ENCODE measurements at regions not wholly inside any gene's neighbourhood (a gene's known extent, or its start where the extent isn't known, plus 50 kb on each side); places are given as distances from the start of the nearest gene placed in this dataset.

DNA sequence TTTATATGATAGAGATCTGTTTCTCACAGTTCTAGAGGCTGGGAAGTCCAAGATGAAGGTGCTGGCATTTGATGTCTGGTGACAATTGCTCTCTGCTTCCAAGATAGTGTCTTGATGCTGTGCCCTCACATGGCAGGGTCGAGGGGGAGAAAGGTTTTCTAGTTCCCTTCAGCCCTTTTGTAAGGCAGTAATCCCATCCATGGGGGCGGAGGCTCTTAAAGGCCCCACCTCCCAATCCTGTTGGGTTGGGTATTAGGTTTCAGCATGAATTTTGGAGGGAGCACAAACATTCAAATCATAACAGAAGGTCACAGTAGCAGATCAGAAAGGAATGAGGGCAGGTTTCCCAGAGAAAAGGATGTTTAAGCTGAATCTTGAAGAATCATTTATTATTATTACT is 601.7 kb upstream of the ZNF717 start:
- H3K4me3 Mint-ChIP-seq: no peak overlapping the region
- no peaks in the 10 kb centered on the region for H3K27me3 Mint-ChIP-seq (ENCODE audit: low read depth)
- H3K4me1 Mint-ChIP-seq: no peaks in the 10 kb centered on the region
- TF ChIP-seq, protein P1, sequence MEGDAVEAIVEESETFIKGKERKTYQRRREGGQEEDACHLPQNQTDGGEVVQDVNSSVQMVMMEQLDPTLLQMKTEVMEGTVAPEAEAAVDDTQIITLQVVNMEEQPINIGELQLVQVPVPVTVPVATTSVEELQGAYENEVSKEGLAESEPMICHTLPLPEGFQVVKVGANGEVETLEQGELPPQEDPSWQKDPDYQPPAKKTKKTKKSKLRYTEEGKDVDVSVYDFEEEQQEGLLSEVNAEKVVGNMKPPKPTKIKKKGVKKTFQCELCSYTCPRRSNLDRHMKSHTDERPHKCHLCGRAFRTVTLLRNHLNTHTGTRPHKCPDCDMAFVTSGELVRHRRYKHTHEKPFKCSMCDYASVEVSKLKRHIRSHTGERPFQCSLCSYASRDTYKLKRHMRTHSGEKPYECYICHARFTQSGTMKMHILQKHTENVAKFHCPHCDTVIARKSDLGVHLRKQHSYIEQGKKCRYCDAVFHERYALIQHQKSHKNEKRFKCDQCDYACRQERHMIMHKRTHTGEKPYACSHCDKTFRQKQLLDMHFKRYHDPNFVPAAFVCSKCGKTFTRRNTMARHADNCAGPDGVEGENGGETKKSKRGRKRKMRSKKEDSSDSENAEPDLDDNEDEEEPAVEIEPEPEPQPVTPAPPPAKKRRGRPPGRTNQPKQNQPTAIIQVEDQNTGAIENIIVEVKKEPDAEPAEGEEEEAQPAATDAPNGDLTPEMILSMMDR (IDR thresholded peaks at IDR 0.05; ENCODE audit: unreplicated experiment): no peak
- H3K27ac Mint-ChIP-seq: no peak overlapping the region
- DNase-seq (ENCODE audit: low spot score in 2 of 2, unreplicated experiment in 2 of 2): no peak
- H3K9me3 Mint-ChIP-seq: peaks cover 11% of the 10 kb centered on the region
- H3K36me3 Mint-ChIP-seq: no peaks in the 10 kb centered on the region

DNA sequence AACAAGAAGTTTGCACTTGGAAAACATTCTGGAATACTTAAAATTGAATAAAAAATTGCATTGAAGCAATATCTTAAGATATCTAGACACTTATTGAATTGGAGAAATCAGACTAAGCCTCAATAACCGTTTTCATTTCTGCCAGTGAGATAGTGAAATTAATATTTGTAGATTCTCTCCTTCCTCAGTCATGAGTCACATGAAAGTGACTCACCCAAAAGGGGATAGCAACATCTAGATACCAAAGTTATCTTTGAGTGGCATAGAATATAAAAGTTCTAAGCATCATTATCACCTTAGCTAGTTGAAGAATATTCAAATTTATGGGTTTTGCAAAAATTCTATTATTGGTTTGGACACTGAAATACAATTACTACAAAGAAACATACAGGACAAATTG is 614.8 kb upstream of the ZNF717 start:
- Mint-ChIP-seq H3K27me3 (ENCODE audit: low read depth) (no peaks in the 10 kb centered on the region), H3K27ac (no peak overlapping the region), H3K4me1 (peaks cover 10% of the 10 kb centered on the region), H3K9me3 (peaks cover 4% of the 10 kb centered on the region), H3K36me3 (no peaks in the 10 kb centered on the region), H3K4me3 (no peak overlapping the region)
- TF ChIP-seq, protein P1 (IDR thresholded peaks at IDR 0.05; ENCODE audit: unreplicated experiment): no peak
- DNase-seq (ENCODE audit: low spot score in 2 of 2, unreplicated experiment in 2 of 2): no peak

DNA sequence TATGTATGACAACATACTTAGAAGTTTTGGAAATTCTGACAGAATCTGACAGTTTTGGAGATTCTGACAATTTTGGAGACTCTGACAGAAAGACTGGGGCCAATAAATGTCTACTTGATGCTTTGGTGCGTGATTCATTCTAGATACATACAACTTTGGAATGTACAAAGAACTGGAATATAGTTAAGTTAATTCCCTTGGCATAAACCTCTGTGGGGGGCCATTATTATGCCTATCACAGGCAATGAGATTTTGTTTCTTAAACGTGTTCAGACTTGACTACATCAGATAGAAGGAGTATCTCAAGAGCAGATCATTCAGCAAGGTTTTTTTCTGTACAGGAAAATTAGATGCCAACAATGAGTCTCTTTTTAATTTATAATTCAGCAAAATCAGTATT is 617.6 kb upstream of the ZNF717 start:
- no peak overlapping the region for H3K4me3 Mint-ChIP-seq
- H3K27ac Mint-ChIP-seq: no peak overlapping the region
- no peaks in the 10 kb centered on the region for H3K36me3 Mint-ChIP-seq
- TF ChIP-seq, protein P1 (IDR thresholded peaks at IDR 0.05; ENCODE audit: unreplicated experiment): no peak
- H3K9me3 Mint-ChIP-seq: peaks cover 4% of the 10 kb centered on the region
- no peaks in the 10 kb centered on the region for H3K27me3 Mint-ChIP-seq (ENCODE audit: low read depth)
- peaks cover 12% of the 10 kb centered on the region for H3K4me1 Mint-ChIP-seq
- DNase-seq (ENCODE audit: low spot score in 2 of 2, unreplicated experiment in 2 of 2): no peak

DNA sequence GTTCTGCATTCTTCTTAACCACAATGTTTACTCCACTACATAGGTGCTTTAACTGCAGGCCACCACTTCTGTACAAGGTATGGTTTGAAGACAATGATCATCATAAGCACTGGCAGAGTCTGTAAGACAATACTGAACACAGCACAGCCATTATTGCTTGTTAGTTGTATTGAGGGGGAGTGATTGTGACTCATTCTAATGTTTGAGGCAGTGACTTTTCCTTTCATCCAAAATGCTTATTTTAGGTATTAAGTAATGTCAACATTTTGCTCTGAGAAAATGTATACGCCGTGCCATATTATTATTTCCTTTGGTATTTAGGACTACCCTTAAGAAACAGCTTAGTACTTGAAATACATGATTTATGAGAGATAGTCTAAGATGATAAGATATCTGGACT is 618.2 kb upstream of the ZNF717 start:
- H3K4me3 Mint-ChIP-seq: no peak overlapping the region
- peaks cover 12% of the 10 kb centered on the region for H3K4me1 Mint-ChIP-seq
- DNase-seq (ENCODE audit: low spot score in 2 of 2, unreplicated experiment in 2 of 2): no peak
- no peak overlapping the region for H3K27ac Mint-ChIP-seq
- peaks cover 4% of the 10 kb centered on the region for H3K9me3 Mint-ChIP-seq
- TF ChIP-seq, protein P1 (IDR thresholded peaks at IDR 0.05; ENCODE audit: unreplicated experiment): no peak
- H3K36me3 Mint-ChIP-seq: no peaks in the 10 kb centered on the region
- H3K27me3 Mint-ChIP-seq (ENCODE audit: low read depth): no peaks in the 10 kb centered on the region

DNA sequence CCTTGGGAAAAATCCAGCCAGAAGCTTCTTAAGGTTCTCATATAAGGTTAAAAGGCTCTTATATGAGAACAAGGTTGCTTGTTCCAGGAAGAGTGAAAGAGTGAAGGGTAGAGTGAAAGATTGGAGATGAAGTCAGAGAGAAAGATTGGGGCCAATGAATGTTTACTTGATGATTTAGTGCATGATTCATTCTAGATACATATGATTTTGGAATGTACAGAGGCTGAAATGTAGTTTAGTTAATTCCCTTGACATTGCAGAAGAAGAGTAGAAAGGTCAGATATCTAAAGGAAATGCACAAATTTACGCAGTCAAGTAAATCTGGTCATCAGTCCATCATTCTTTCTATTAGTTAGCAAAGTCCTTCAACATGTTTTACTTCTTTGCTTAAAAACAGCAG is 619.8 kb upstream of the ZNF717 start:
- no peaks in the 10 kb centered on the region for H3K27me3 Mint-ChIP-seq (ENCODE audit: low read depth)
- no peak for DNase-seq (ENCODE audit: low spot score in 2 of 2, unreplicated experiment in 2 of 2)
- H3K27ac Mint-ChIP-seq: no peak overlapping the region
- H3K4me1 Mint-ChIP-seq: peaks cover 11% of the 10 kb centered on the region
- no peak overlapping the region for H3K4me3 Mint-ChIP-seq
- no peaks in the 10 kb centered on the region for H3K36me3 Mint-ChIP-seq
- H3K9me3 Mint-ChIP-seq: peaks cover 4% of the 10 kb centered on the region
- TF ChIP-seq, protein P1 (IDR thresholded peaks at IDR 0.05; ENCODE audit: unreplicated experiment): no peak

DNA sequence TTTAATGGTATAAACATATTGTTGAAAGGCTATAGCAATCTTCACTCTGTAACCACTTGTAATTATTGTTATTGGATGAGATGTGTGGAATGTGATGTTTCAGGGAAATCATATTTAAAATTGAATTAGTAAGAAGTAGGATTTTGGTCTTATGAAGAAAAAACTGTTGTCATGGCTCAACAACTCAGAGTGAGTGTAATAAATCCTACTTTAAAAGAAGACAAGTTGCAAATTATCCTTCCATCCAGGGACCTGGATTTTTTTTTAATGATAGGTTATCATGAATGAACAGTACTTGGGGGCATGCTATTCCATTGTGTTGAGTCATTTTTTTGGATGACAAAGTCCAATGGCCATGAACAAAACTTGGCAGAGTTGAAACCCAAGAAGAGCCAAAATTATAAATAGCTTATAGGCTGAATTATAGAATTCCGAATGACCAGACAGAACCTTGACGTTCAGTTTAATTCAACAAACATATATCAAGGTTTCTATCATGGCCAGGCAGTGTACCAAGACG is 625.5 kb upstream of the ZNF717 start:
- H3K27ac Mint-ChIP-seq: no peak overlapping the region
- H3K9me3 Mint-ChIP-seq: peaks cover 18% of the 10 kb centered on the region
- H3K4me1 Mint-ChIP-seq: peaks cover 5% of the 10 kb centered on the region
- TF ChIP-seq, protein P1 (IDR thresholded peaks at IDR 0.05; ENCODE audit: unreplicated experiment): no peak
- no peaks in the 10 kb centered on the region for H3K27me3 Mint-ChIP-seq (ENCODE audit: low read depth)
- peaks cover 10% of the 10 kb centered on the region for H3K36me3 Mint-ChIP-seq
- DNase-seq (ENCODE audit: low spot score in 2 of 2, unreplicated experiment in 2 of 2): no peak
- no peak overlapping the region for H3K4me3 Mint-ChIP-seq
